HG03520 (cell line): ENCODE measurements at regions not wholly inside any gene's neighbourhood (a gene's known extent, or its start where the extent isn't known, plus 50 kb on each side); places are given as distances from the start of the nearest gene placed in this dataset.

Experiments
- ATAC-seq: cut with Tn5 transposase; IDR thresholded peaks from one replicate; pipeline ENCODE4 v1.9.1; 2021; ENCODE audit warnings: mild to moderate bottlenecking, moderate library complexity; ENCODE audit not compliant: unreplicated experiment

GRCh38 chr5:42337607-42338006 is 85.6 kb upstream of the GHR start:
- no peak for ATAC-seq

- ATAC-seq = no peak
These were observed 85.1 kb upstream of the GHR start for GRCh38 chr5:42338136-42338535.

- no peak for ATAC-seq
These were observed 74.1 kb upstream of the GHR start for GRCh38 chr5:42349163-42349562.

DNA sequence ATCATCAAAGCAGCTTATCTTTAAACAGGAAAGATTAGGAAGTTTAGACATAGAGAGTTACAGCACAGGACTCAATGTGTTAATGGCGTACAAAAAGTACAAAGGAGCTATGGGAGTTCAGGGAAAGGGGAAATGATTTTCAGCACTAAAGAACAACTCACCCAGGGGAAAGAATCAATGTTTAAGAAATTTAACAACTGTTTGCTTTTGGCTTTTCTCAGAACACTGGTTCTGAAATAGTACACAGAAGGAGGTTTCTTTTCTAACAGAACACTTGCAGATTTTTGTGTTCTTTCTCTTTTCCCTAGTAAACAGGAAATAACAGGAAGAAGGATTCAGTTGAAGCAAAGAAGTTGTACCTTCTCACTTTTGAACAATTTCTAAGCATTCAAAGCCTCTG is 71.3 kb upstream of the GHR start:
- no peak for ATAC-seq

GRCh38 chr5:42360056-42360455 is 63.2 kb upstream of the GHR start:
- ATAC-seq = no peak

DNA sequence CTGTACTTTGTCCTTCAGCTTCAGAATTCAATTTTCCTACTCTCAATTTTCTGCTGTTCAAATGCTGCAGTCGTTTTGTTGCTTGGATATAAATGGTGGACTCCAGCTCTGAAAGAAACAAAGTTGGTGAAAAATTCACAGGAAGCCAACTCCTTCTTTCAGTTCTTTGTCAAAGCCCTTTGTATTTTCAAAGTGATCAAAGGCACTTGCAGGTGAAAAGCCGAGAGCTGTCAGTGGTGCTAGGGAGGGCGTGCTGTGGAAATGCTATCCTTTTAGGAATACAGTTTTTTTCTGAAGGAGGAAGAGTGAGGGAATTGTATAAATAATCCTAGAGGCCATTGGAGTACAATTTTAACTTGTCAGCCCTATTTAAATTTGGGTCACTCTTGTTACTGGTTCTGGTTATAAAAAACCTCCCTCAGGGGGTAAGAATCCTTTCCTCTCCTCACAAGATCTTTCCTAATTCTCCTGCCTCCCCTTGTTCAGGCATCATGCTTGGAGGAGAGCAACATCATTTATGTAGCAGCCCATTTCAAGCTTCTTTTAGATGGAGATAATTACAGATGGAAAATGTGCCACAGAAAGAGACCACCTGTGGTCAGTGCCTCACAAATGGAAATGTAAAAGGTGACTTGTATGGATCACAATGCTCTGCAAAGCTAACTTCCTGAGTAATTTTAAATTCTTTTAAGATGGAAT is 62.5 kb upstream of the GHR start:
- no peak for ATAC-seq

GRCh38 chr5:42361315-42361688 is 61.9 kb upstream of the GHR start:
- no peak for ATAC-seq

DNA sequence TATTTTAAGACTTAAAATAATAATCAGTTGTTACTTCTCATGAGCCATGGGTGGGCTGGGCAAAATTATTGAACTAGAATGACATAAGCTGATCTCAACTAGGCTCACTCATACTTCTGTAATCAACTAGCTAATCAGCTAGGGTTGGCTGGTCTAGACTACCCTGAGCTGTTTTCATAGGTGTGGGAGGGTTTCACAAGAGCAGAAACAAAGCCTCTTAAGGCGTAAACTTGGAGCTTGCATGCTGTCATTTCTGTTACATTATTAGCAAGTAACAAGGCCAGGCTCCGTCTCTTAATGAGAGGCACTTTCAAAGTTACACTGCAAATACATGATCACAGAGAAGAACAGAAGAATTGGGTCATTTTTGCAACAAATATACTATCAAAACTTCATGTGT is 57.2 kb upstream of the GHR start:
- peak; percentile 73 for ATAC-seq
